GM21723 (cell line): ENCODE measurements at regions not wholly inside any gene's neighbourhood (a gene's known extent, or its start where the extent isn't known, plus 50 kb on each side); places are given as distances from the start of the nearest gene placed in this dataset.
A peak's percentile ranks its signal among the peaks of the same experiment; 100 is the strongest.
"Not testable (repeated sequence)": the region's sequence is repeated elsewhere in the genome, so short reads cannot be mapped to it uniquely, and the experiment has no call there.

Experiments used
- ATAC-seq: cut with Tn5 transposase; IDR thresholded peaks from one replicate; pipeline ENCODE4 v1.9.1; 2021; ENCODE audit warnings: mild to moderate bottlenecking, moderate library complexity; ENCODE audit not compliant: unreplicated experiment

- no peak for ATAC-seq
Measured at GRCh38 chr4:128459547-128459946, 171.9 kb upstream of the PGRMC2 start.

- ATAC-seq, result no peak
Measured at GRCh38 chr4:128458816-128459215, 171.2 kb upstream of the PGRMC2 start.

- no peak for ATAC-seq
Measured at GRCh38 chr4:128457726-128458125, 170.1 kb upstream of the PGRMC2 start.

- ATAC-seq, result no peak
Measured at GRCh38 chr4:128456171-128456570, 168.6 kb upstream of the PGRMC2 start.

GRCh38 chr4:128455480-128455879 lies 167.9 kb upstream of the PGRMC2 start:
- ATAC-seq, result no peak

- ATAC-seq, result no peak
Measured at GRCh38 chr4:128454881-128455280, 167.3 kb upstream of the PGRMC2 start.

GRCh38 chr4:128454281-128454871 lies 166.8 kb upstream of the PGRMC2 start:
- ATAC-seq, result peak; percentile 99

- no peak for ATAC-seq
Measured at GRCh38 chr4:128452415-128452814, 164.8 kb upstream of the PGRMC2 start.

- no peak for ATAC-seq
Measured at GRCh38 chr4:128451270-128451905, 163.8 kb upstream of the PGRMC2 start.

- ATAC-seq, result no peak
Measured at GRCh38 chr4:128450326-128451120, 162.9 kb upstream of the PGRMC2 start.

GRCh38 chr4:128449251-128449650 lies 161.6 kb upstream of the PGRMC2 start:
- no peak for ATAC-seq

GRCh38 chr4:128444544-128445302 lies 157.1 kb upstream of the PGRMC2 start:
- no peak for ATAC-seq

GRCh38 chr4:128440923-128441322 lies 153.3 kb upstream of the PGRMC2 start:
- no peak for ATAC-seq

- not testable (repeated sequence) for ATAC-seq
Measured at GRCh38 chr4:128437023-128437422, 149.4 kb upstream of the PGRMC2 start.

GRCh38 chr4:128429023-128429613 lies 141.5 kb upstream of the PGRMC2 start:
- ATAC-seq, result not testable (repeated sequence)

GRCh38 chr4:128428397-128428796 lies 140.8 kb upstream of the PGRMC2 start:
- no peak for ATAC-seq

- no peak for ATAC-seq
Measured at GRCh38 chr4:128427832-128428366, 140.3 kb upstream of the PGRMC2 start.

- no peak for ATAC-seq
Measured at GRCh38 chr4:128424527-128425497, 137.2 kb upstream of the PGRMC2 start.

- not testable (repeated sequence) for ATAC-seq
Measured at GRCh38 chr4:128422296-128422695, 134.7 kb upstream of the PGRMC2 start.
